RWPE2 (cell line): ENCODE measurements at regions not wholly inside any gene's neighbourhood (a gene's known extent, or its start where the extent isn't known, plus 50 kb on each side); places are given as distances from the start of the nearest gene placed in this dataset.

Experiments used
- ATAC-seq: fragments of 200-7000 bp; cut with Tn5 transposase; 3 replicates; pipeline ENCODE4 v1.9.1; 2021; ENCODE audit warnings: low read depth
- DNase-seq: peaks from one replicate; pipeline ENCODE4 v3.0.0-alpha.2; 2020; ENCODE audit warnings: low spot score
- H3K27ac ChIP-seq: fragments of 450-650 bp; 2 replicates; pipeline ENCODE4 v1.5.1; 2017; ENCODE audit warnings: mild to moderate bottlenecking; ENCODE audit not compliant: poor library complexity, severe bottlenecking
- H3K27me3 ChIP-seq: fragments of 250-450 bp; sonication (Bioruptor Pico); 2 replicates; pipeline ENCODE4 v1.5.1; 2021; ENCODE audit warnings: mild to moderate bottlenecking, moderate library complexity; ENCODE audit not compliant: insufficient read depth, poor library complexity, severe bottlenecking
- H3K36me3 ChIP-seq: fragments of 250-450 bp; sonication (Bioruptor Pico); 2 replicates; pipeline ENCODE4 v1.5.1; 2020; ENCODE audit warnings: low read depth, mild to moderate bottlenecking, moderate library complexity
- H3K4me1 ChIP-seq: fragments of 250-450 bp; sonication (Bioruptor Pico); 2 replicates; pipeline ENCODE4 v1.5.1; 2021; ENCODE audit warnings: mild to moderate bottlenecking, moderate library complexity; ENCODE audit not compliant: insufficient read depth, poor library complexity, severe bottlenecking
- H3K4me3 ChIP-seq: fragments of 250-450 bp; sonication (Bioruptor Pico); 2 replicates; pipeline ENCODE4 v1.5.1; 2021; ENCODE audit warnings: mild to moderate bottlenecking, moderate library complexity; ENCODE audit not compliant: severe bottlenecking
- H3K9me3 ChIP-seq: fragments of 250-450 bp; sonication (Bioruptor Pico); 2 replicates; pipeline ENCODE4 v1.5.1; 2021; ENCODE audit warnings: mild to moderate bottlenecking, moderate library complexity; ENCODE audit not compliant: severe bottlenecking
- CTCF ChIP-seq: fragments of 450-650 bp; IDR thresholded peaks from one replicate; pipeline ENCODE4 v1.5.1; 2017; ENCODE audit warnings: mild to moderate bottlenecking, moderate library complexity; ENCODE audit not compliant: poor library complexity, severe bottlenecking

GRCh38 chr12:33663000-33663654 lies 223.5 kb upstream of the SYT10 start:
- ATAC-seq, result no peak
- no peaks in the 10 kb centered on the region for H3K27me3 ChIP-seq
- H3K36me3 ChIP-seq, result no peaks in the 10 kb centered on the region
- H3K27ac ChIP-seq, result no peak overlapping the region
- no peak overlapping the region for H3K4me3 ChIP-seq
- no peak for TF ChIP-seq CTCF
- H3K4me1 ChIP-seq, result no peaks in the 10 kb centered on the region
- no peak for DNase-seq
- H3K9me3 ChIP-seq, result no peaks in the 10 kb centered on the region

GRCh38 chr12:33669349-33669748 lies 229.7 kb upstream of the SYT10 start:
- TF ChIP-seq CTCF, result no peak
- H3K4me1 ChIP-seq, result no peaks in the 10 kb centered on the region

GRCh38 chr12:33670284-33670683 lies 230.7 kb upstream of the SYT10 start:
- Histone ChIP-seq H3K36me3 (no peaks in the 10 kb centered on the region), H3K9me3 (no peaks in the 10 kb centered on the region), H3K27ac (no peak overlapping the region), H3K27me3 (no peaks in the 10 kb centered on the region), H3K4me1 (no peaks in the 10 kb centered on the region), H3K4me3 (no peak overlapping the region)
- DNase-seq, result no peak
- TF ChIP-seq CTCF, result no peak
- no peak for ATAC-seq

More at GRCh38 chr12:33669349-33669748, 229.7 kb upstream of the SYT10 start:
- H3K27ac ChIP-seq, result no peak overlapping the region
- no peak overlapping the region for H3K4me3 ChIP-seq
- H3K9me3 ChIP-seq, result no peaks in the 10 kb centered on the region
- H3K27me3 ChIP-seq, result no peaks in the 10 kb centered on the region
- no peak for ATAC-seq
- no peak for DNase-seq
- no peaks in the 10 kb centered on the region for H3K36me3 ChIP-seq

- no peaks in the 10 kb centered on the region for H3K36me3 ChIP-seq
- no peak for ATAC-seq
- no peak for TF ChIP-seq CTCF
- H3K4me3 ChIP-seq, result no peak overlapping the region
- H3K4me1 ChIP-seq, result no peaks in the 10 kb centered on the region
- no peaks in the 10 kb centered on the region for H3K9me3 ChIP-seq
- DNase-seq, result no peak
- no peak overlapping the region for H3K27ac ChIP-seq
- no peaks in the 10 kb centered on the region for H3K27me3 ChIP-seq
These were observed 232.1 kb upstream of the SYT10 start for GRCh38 chr12:33671676-33672075.

GRCh38 chr12:33672836-33673577 lies 233.4 kb upstream of the SYT10 start:
- H3K4me1 ChIP-seq, result no peaks in the 10 kb centered on the region
- no peak for TF ChIP-seq CTCF
- no peak for ATAC-seq
- DNase-seq, result no peak
- H3K9me3 ChIP-seq, result no peaks in the 10 kb centered on the region
- no peak overlapping the region for H3K27ac ChIP-seq
- H3K36me3 ChIP-seq, result no peaks in the 10 kb centered on the region
- H3K27me3 ChIP-seq, result no peaks in the 10 kb centered on the region
- no peak overlapping the region for H3K4me3 ChIP-seq
